Endothelial cell of umbilical vein (primary cell): ENCODE measurements at regions not wholly inside any gene's neighbourhood (a gene's known extent, or its start where the extent isn't known, plus 50 kb on each side); places are given as distances from the start of the nearest gene placed in this dataset.
"Not testable (repeated sequence)": the region's sequence is repeated elsewhere in the genome, so short reads cannot be mapped to it uniquely, and the experiment has no call there.

Source experiments
- POLR2A ChIP-seq: IDR thresholded peaks from 2 replicates; pipeline ENCODE4 v1.6.1; 2012; ENCODE audit warnings: low read depth, mild to moderate bottlenecking, control low read depth, low read length
- TF ChIP-seq, protein P1 (sequence below), 2 donors: IDR thresholded peaks; 1 replicate in 1 of 2; 2 replicates in 1 of 2; pipeline ENCODE4 v1.5.1; 2011; ENCODE audit warnings: low read length in 2 of 2, mild to moderate bottlenecking in 2 of 2, moderate library complexity in 2 of 2, control low read depth in 1 of 2, inconsistent platforms in 1 of 2, low read depth in 1 of 2; ENCODE audit not compliant: insufficient read depth in 1 of 2; ENCODE audit errors: extremely low read depth in 1 of 2

- TF ChIP-seq, protein P1, sequence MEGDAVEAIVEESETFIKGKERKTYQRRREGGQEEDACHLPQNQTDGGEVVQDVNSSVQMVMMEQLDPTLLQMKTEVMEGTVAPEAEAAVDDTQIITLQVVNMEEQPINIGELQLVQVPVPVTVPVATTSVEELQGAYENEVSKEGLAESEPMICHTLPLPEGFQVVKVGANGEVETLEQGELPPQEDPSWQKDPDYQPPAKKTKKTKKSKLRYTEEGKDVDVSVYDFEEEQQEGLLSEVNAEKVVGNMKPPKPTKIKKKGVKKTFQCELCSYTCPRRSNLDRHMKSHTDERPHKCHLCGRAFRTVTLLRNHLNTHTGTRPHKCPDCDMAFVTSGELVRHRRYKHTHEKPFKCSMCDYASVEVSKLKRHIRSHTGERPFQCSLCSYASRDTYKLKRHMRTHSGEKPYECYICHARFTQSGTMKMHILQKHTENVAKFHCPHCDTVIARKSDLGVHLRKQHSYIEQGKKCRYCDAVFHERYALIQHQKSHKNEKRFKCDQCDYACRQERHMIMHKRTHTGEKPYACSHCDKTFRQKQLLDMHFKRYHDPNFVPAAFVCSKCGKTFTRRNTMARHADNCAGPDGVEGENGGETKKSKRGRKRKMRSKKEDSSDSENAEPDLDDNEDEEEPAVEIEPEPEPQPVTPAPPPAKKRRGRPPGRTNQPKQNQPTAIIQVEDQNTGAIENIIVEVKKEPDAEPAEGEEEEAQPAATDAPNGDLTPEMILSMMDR (IDR thresholded peaks at IDR 0.05; ENCODE audit: extremely low read depth in 1 of 2, insufficient read depth in 1 of 2, low read depth in 1 of 2, low read length in 2 of 2), result not testable (repeated sequence)
- TF ChIP-seq POLR2A, result not testable (repeated sequence)
Observed at GRCh38 chr9:62737915-62738314, 1548.1 kb downstream of the SPATA31A7 start.
